WERI-Rb-1 (cell line): ENCODE measurements at regions not wholly inside any gene's neighbourhood (a gene's known extent, or its start where the extent isn't known, plus 50 kb on each side); places are given as distances from the start of the nearest gene placed in this dataset.
"Not testable (repeated sequence)": the region's sequence is repeated elsewhere in the genome, so short reads cannot be mapped to it uniquely, and the experiment has no call there.

Source experiments
- DNase-seq: peaks from one replicate; pipeline ENCODE4 v3.0.0-alpha.2; 2020
- H3K27ac ChIP-seq: fragments of 250-450 bp; sonication (Bioruptor Pico); 2 replicates; pipeline ENCODE4 v1.5.1; 2020; ENCODE audit warnings: mild to moderate bottlenecking, moderate library complexity
- H3K27me3 ChIP-seq: fragments of 250-450 bp; sonication (Bioruptor Pico); 2 replicates; pipeline ENCODE4 v1.5.1; 2021; ENCODE audit warnings: mild to moderate bottlenecking, low read depth, moderate library complexity; ENCODE audit not compliant: insufficient read depth, severe bottlenecking
- H3K36me3 ChIP-seq: fragments of 250-450 bp; sonication (Bioruptor Pico); 2 replicates; pipeline ENCODE4 v1.5.1; 2020; ENCODE audit warnings: mild to moderate bottlenecking, moderate library complexity
- H3K4me3 ChIP-seq: 2 replicates; pipeline ENCODE4 v1.5.1; 2011; ENCODE audit warnings: low read depth, mild to moderate bottlenecking, control low read depth, low read length
- H3K9me3 ChIP-seq: fragments of 250-450 bp; sonication (Bioruptor Pico); 2 replicates; pipeline ENCODE4 v1.5.1; 2021; ENCODE audit warnings: mild to moderate bottlenecking, moderate library complexity; ENCODE audit not compliant: severe bottlenecking
- TF ChIP-seq, protein P1 (sequence below): IDR thresholded peaks from 2 replicates; pipeline ENCODE4 v1.5.1; 2011; ENCODE audit warnings: low read depth, mild to moderate bottlenecking, control low read depth, inconsistent platforms, low read length

DNA sequence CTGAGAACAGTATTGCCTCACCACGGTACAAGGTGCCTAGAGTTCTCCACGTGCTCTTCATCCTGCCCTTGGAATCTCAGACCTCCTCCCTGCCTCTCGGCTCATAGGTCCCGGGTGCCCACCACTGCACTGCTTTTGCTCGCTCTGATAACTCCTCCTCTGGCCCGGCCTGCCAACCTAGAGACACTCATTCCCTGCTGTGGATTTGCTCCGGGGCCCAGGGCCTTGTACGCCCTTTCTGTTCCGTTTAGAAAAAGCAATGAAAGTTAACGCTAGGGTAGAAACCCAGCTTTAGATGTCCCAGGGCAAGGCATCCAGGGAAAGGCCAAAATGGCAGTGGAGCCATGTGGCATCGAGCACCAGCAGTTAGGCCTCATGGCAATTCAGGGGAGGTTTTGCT is 253.9 kb downstream of the VAPA start:
- Histone ChIP-seq H3K27me3 (no peaks in the 10 kb centered on the region), H3K9me3 (no peaks in the 10 kb centered on the region), H3K4me3 (no peak overlapping the region), H3K36me3 (no peaks in the 10 kb centered on the region), H3K27ac (no peak overlapping the region)
- DNase-seq, result no peak
- TF ChIP-seq, protein P1, sequence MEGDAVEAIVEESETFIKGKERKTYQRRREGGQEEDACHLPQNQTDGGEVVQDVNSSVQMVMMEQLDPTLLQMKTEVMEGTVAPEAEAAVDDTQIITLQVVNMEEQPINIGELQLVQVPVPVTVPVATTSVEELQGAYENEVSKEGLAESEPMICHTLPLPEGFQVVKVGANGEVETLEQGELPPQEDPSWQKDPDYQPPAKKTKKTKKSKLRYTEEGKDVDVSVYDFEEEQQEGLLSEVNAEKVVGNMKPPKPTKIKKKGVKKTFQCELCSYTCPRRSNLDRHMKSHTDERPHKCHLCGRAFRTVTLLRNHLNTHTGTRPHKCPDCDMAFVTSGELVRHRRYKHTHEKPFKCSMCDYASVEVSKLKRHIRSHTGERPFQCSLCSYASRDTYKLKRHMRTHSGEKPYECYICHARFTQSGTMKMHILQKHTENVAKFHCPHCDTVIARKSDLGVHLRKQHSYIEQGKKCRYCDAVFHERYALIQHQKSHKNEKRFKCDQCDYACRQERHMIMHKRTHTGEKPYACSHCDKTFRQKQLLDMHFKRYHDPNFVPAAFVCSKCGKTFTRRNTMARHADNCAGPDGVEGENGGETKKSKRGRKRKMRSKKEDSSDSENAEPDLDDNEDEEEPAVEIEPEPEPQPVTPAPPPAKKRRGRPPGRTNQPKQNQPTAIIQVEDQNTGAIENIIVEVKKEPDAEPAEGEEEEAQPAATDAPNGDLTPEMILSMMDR, result no peak

DNA sequence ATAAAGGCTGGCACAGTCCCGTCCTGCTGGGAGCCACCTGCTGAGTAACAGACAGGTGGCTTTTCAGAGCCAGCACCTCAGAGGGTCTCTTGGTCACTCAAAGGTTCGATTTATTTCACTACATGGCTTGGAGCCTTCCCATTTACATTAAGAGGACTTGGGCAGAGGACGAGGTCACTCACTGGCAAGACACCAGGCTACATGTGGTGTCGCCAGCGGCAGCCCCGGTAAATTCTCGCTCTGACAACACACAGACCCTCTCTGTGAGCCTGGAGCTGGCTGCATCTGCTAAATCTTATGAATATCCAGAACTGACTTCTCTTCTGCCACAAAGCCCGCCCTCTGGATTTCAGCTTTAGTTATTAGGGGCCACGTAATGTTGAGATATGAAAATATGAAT is 254.7 kb downstream of the VAPA start:
- Histone ChIP-seq H3K4me3 (no peak overlapping the region), H3K27ac (no peak overlapping the region), H3K36me3 (no peaks in the 10 kb centered on the region), H3K9me3 (no peaks in the 10 kb centered on the region), H3K27me3 (no peaks in the 10 kb centered on the region)
- TF ChIP-seq, protein P1, result no peak
- no peak for DNase-seq

DNA sequence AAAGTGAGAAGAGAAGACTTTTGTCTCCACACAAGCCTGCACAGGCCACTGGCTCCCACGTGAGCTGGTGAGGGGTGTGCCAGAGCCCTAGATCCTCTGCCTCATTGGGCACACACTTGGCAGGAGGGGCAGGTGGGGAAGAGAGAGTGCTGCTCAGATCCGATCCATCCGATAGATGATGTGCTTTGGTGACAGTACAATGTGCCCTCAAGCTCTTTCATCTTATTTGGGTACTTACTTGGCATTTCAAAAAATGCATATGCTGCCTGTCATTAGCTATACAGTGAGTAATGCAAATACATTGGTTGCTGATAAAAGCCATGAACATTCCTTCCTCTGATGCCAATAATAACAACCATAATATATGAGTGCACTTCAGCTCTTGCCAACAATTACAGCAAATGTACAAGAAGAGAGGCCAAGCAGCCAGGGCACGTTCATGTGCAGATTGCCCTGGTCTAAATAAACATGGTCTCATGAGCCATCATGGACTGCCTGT is 255.3 kb downstream of the VAPA start:
- H3K36me3 ChIP-seq, result no peaks in the 10 kb centered on the region
- no peaks in the 10 kb centered on the region for H3K9me3 ChIP-seq
- TF ChIP-seq, protein P1, result no peak
- no peak overlapping the region for H3K27ac ChIP-seq
- no peaks in the 10 kb centered on the region for H3K27me3 ChIP-seq
- H3K4me3 ChIP-seq, result no peak overlapping the region
- no peak for DNase-seq

DNA sequence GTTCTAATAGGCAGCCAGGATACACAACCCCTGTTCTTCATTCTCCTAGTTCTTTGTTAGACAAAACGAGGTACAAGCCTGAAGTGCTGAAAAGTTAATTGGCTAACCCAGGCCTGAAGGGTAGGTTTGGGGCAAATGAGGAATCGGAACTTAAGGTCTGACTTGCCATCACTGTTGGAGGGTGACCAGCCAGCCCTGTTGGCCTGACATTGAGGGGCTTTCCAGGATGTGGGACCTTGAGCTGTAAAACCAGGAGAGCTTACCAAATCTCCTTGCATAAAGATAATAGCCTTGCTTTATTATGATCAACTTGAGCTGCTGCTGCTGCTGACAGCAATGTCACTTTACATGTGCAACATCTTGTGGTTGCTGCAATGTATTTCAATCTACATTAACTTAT is 256.0 kb downstream of the VAPA start:
- TF ChIP-seq, protein P1, result no peak
- no peak overlapping the region for H3K4me3 ChIP-seq
- no peaks in the 10 kb centered on the region for H3K36me3 ChIP-seq
- no peak for DNase-seq
- H3K27ac ChIP-seq, result no peak overlapping the region
- H3K9me3 ChIP-seq, result no peaks in the 10 kb centered on the region
- no peaks in the 10 kb centered on the region for H3K27me3 ChIP-seq

DNA sequence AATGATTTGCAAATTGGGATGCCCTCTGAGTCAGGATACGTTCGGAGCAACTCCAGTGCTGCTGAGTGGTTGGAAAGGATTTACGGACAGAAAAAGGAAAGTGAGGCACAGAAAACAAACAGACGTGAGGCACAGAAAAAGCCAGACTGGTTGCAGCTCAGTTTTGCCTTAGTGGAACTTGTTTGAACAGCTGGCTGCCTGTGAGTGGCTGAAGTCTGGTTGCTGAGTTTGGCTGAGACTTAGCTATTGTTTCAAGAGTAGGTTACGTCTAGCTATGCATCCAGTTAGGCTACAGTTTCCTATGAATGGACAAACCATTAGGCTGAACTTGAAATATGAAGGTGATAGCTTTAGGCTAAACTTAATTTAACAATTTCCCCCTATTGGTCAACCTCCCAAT is 256.6 kb downstream of the VAPA start:
- no peaks in the 10 kb centered on the region for H3K9me3 ChIP-seq
- no peaks in the 10 kb centered on the region for H3K27me3 ChIP-seq
- no peak for DNase-seq
- H3K27ac ChIP-seq, result no peak overlapping the region
- TF ChIP-seq, protein P1, result no peak
- H3K4me3 ChIP-seq, result no peak overlapping the region
- no peaks in the 10 kb centered on the region for H3K36me3 ChIP-seq

DNA sequence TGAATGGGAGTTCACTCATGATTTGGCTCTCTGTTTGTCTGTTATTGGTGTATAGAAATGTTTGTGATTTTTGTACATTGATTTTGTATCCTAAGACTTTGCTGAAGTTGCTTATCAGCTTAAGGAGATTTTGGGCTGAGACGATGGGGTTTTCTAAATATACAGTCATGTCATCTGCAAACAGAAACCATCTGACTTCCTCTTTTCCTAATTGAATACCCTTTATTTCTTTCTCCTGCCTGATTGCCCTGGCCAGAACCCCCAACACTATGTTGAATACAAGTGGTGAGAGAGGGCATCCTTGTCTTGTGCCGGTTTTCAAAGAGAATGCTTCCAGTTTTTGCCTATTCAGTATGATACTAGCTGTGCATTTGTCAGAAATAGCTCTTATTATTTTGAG is 261.5 kb downstream of the VAPA start:
- H3K27ac ChIP-seq, H3K9me3 ChIP-seq, DNase-seq, H3K4me3 ChIP-seq, H3K27me3 ChIP-seq, H3K36me3 ChIP-seq: not testable (repeated sequence)

DNA sequence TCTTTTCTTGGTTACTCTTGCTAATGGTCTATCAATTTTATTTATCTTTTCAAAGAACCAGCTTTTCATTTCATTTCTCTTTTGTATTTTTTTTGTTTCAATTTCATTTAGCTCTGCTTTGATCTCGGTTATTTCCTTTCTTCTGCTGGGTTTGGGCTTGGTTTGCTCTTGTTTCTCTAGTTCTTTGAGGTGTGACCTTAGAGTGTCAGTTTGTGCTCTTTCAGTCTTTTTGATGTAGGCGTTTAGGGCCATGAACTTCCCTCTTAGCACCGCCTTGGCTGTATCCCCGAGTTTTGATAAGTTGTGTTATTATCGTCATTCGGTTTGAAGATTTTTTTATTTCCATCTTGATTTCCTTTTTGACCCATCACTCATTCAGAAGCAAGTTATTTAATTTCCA is 265.5 kb downstream of the VAPA start:
- not testable (repeated sequence) for H3K27ac ChIP-seq, H3K27me3 ChIP-seq, H3K9me3 ChIP-seq, DNase-seq, H3K4me3 ChIP-seq, H3K36me3 ChIP-seq
